IPS-15b (cell line): ENCODE measurements at regions not wholly inside any gene's neighbourhood (a gene's known extent, or its start where the extent isn't known, plus 50 kb on each side); places are given as distances from the start of the nearest gene placed in this dataset.

Source experiments
- H3K27me3 ChIP-seq: one replicate; pipeline ENCODE4 v1.6.1; 2013; ENCODE audit warnings: low read length; ENCODE audit not compliant: control insufficient read depth, insufficient read depth
- H3K36me3 ChIP-seq: one replicate; pipeline ENCODE4 v1.6.1; 2013; ENCODE audit warnings: low read length; ENCODE audit not compliant: control insufficient read depth, insufficient read depth
- H3K4me1 ChIP-seq: one replicate; pipeline ENCODE4 v1.6.1; 2013; ENCODE audit warnings: mild to moderate bottlenecking, low read length; ENCODE audit not compliant: control insufficient read depth, insufficient read depth
- H3K4me3 ChIP-seq: one replicate; pipeline ENCODE4 v1.5.1; 2013; ENCODE audit warnings: low read depth, low read length
- H3K9ac ChIP-seq: one replicate; pipeline ENCODE4 v1.6.1; 2013; ENCODE audit warnings: low read depth, mild to moderate bottlenecking, low read length
- H3K9me3 ChIP-seq: one replicate; pipeline ENCODE4 v1.6.1; 2013; ENCODE audit warnings: mild to moderate bottlenecking, low read length; ENCODE audit not compliant: control insufficient read depth, insufficient read depth

DNA sequence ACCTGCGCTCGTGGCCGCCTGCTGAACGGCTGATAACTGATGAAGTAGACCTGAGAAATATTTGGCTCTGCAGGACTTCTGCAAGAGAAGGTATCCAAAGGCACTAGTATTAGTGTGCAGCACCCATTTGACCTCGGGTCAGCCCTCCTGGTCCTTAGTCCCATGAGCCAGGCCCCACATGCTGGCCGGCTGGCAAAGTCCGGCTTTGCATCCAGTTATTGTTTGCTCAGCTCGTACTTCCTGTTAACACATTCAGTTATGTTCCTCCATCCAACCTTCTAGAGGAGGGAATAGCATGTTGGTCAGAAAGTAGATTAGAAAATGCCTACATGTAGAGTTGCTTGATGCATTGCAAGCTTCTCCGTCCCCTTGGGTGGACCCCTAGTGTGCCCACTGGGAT, 385.7 kb upstream of the RGMA start:
- no peaks in the 10 kb centered on the region for H3K9me3 ChIP-seq
- H3K36me3 ChIP-seq, result no peaks in the 10 kb centered on the region
- H3K9ac ChIP-seq, result no peak overlapping the region
- H3K27me3 ChIP-seq, result peaks cover 2% of the 10 kb centered on the region
- H3K4me3 ChIP-seq, result no peak overlapping the region
- H3K4me1 ChIP-seq, result peaks cover 18% of the 10 kb centered on the region

DNA sequence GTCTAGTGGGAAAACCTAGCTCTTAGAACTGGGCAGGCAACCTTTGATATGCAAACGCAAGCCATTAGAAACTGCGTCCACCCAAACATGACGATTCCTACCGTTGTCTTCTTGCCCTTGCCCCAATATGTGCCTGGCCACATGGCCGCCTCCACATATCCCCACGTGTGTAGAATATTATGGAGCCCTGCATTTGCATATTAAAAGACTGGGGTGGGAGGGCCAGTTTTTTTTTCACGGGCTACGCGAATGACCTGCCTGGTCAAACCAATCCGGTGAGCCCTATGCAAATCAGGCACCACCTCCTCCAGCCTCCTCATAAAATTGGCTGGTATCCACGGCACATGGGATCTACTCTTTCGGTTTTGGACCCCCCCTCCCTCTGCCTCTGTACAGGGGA, 381.0 kb upstream of the RGMA start:
- no peaks in the 10 kb centered on the region for H3K36me3 ChIP-seq
- H3K4me3 ChIP-seq, result no peak overlapping the region
- H3K4me1 ChIP-seq, result peaks cover 13% of the 10 kb centered on the region
- peaks cover 2% of the 10 kb centered on the region for H3K27me3 ChIP-seq
- H3K9me3 ChIP-seq, result no peaks in the 10 kb centered on the region
- H3K9ac ChIP-seq, result no peak overlapping the region

DNA sequence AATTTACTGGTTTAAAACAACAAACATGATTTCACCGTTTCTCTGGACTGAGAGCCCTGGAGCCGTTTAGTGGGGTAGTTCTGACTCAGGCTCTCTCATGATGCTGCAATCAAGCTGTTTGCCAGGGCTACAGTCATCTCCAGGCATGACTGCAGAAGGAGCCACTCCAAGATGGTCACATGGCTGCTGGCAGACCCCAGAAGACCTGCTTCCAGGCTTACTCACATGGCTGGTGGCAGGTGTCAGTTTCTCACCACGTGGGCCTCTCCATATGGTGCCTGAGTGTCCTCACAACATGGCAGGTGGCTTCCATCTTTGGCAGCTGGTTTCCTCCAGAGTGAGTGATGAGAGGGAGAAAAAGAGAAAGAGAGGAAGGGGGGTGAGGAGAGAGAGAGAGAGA, 378.3 kb upstream of the RGMA start:
- Histone ChIP-seq H3K9me3 (no peaks in the 10 kb centered on the region), H3K36me3 (no peaks in the 10 kb centered on the region), H3K4me1 (peaks cover 12% of the 10 kb centered on the region), H3K9ac (no peak overlapping the region), H3K27me3 (peaks cover 2% of the 10 kb centered on the region), H3K4me3 (no peak overlapping the region)

GRCh38 chr15:93466380-93466779, 377.4 kb upstream of the RGMA start:
- H3K36me3 ChIP-seq, result no peaks in the 10 kb centered on the region
- H3K4me1 ChIP-seq, result peaks cover 11% of the 10 kb centered on the region
- peaks cover 2% of the 10 kb centered on the region for H3K27me3 ChIP-seq
- no peaks in the 10 kb centered on the region for H3K9me3 ChIP-seq
- no peak overlapping the region for H3K4me3 ChIP-seq
- no peak overlapping the region for H3K9ac ChIP-seq

DNA sequence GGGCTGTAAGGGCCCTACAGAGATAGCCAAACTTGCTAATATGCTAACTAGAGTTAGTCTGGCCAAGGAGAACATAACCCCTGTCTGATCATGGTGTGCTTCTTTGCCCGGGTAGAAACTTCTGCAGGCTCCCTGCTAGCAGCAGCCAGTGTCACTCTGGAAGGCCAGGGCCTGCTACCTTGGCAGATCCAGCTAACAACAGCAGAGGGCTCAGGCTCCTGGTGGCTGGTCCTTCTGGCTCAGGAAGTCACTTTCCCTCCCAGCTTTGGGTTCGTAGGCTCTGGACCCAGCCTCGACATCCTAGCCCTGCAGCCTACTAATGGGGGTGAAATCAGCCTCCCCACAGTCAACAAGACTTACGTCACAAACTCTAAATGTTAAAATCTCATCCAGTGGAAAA, 373.7 kb upstream of the RGMA start:
- Histone ChIP-seq H3K9ac (no peak overlapping the region), H3K9me3 (no peaks in the 10 kb centered on the region), H3K4me1 (peaks cover 4% of the 10 kb centered on the region), H3K27me3 (peaks cover 2% of the 10 kb centered on the region), H3K36me3 (no peaks in the 10 kb centered on the region), H3K4me3 (no peak overlapping the region)

- H3K9ac ChIP-seq, result no peak overlapping the region
- no peaks in the 10 kb centered on the region for H3K36me3 ChIP-seq
- H3K4me1 ChIP-seq, result peaks cover 4% of the 10 kb centered on the region
- H3K4me3 ChIP-seq, result no peak overlapping the region
- H3K27me3 ChIP-seq, result no peaks in the 10 kb centered on the region
- H3K9me3 ChIP-seq, result no peaks in the 10 kb centered on the region
Measured at GRCh38 chr15:93460717-93461116, 371.7 kb upstream of the RGMA start.

- Histone ChIP-seq H3K9ac (no peak overlapping the region), H3K4me3 (no peak overlapping the region), H3K9me3 (no peaks in the 10 kb centered on the region), H3K36me3 (no peaks in the 10 kb centered on the region), H3K27me3 (no peaks in the 10 kb centered on the region), H3K4me1 (peaks cover 4% of the 10 kb centered on the region)
Measured at GRCh38 chr15:93459396-93459795, 370.4 kb upstream of the RGMA start.

DNA sequence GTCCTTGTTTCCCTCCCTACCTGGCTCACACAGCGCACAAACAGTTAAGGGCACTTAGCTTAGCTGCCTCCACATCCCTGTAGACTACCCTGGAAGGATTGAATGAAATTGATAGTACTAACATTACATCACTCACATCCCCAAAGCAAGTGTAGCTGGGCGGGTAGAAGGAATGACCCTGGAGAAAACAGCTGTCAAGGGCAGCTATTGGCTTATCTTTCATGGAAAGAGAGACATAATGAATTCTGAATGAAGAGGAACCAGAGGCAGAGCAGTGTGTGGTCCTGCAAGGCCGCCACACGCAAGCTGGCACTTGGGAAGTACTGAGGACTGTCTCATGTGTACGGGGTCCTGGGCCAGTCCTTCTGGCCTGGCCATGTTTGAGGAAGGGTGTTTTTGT, 369.6 kb upstream of the RGMA start:
- H3K36me3 ChIP-seq, result no peaks in the 10 kb centered on the region
- no peak overlapping the region for H3K9ac ChIP-seq
- no peaks in the 10 kb centered on the region for H3K9me3 ChIP-seq
- no peak overlapping the region for H3K4me3 ChIP-seq
- peaks cover 4% of the 10 kb centered on the region for H3K4me1 ChIP-seq
- H3K27me3 ChIP-seq, result no peaks in the 10 kb centered on the region

GRCh38 chr15:93454788-93455187, 365.8 kb upstream of the RGMA start:
- Histone ChIP-seq H3K4me3 (no peak overlapping the region), H3K4me1 (peaks cover 26% of the 10 kb centered on the region), H3K9ac (no peak overlapping the region), H3K36me3 (no peaks in the 10 kb centered on the region), H3K27me3 (no peaks in the 10 kb centered on the region), H3K9me3 (no peaks in the 10 kb centered on the region)

DNA sequence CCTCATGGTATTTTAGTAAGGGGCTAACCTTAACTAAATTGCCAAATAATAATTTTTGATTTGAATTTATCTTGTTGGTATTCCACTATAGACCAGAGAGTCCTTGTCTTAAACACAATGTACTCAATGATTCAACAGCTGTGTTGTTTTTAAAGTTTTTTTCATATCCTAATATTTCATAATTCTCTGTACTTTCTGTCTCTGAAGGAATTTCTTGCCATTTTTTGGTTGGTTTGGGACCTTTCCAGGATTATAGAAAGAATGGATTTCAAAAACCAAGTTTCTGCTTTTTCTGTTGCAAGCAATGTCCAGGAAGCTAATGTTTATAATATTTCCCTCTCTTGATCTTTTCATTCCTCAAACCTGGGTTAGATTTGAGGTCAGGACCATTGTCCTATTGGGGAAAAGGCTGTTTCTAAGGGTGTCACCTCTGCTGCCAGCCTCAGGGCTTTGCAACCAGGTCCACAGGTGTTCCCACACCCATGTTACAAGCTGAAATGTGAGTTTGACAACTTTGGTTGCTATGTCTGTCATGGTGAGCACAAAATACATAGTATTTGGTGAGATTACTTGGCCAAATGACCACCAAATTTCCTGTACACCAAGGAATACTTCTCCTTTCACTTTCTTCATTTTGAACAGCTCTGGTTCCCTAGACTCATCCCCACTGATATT, 363.7 kb upstream of the RGMA start:
- peaks cover 26% of the 10 kb centered on the region for H3K4me1 ChIP-seq
- H3K9me3 ChIP-seq, result no peaks in the 10 kb centered on the region
- H3K9ac ChIP-seq, result no peak overlapping the region
- no peak overlapping the region for H3K4me3 ChIP-seq
- no peaks in the 10 kb centered on the region for H3K36me3 ChIP-seq
- H3K27me3 ChIP-seq, result no peaks in the 10 kb centered on the region

DNA sequence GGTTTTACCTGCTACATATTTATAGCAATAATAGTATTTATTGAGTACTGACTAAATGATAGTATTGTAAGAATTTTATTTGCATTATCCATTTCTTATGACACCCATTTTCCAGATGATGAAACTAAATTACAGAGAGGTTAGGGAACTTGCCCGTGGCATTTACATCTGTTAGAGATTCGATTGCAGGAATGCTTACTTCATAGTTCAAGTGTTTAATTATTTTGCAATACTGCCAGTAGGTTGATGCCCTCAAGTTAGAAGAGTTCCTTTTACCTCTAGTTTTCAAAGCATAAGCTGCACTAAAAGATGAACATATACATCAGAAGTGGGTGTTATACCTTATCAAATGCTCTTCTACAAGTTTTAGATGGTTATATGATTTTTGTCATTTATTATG, 362.8 kb upstream of the RGMA start:
- no peaks in the 10 kb centered on the region for H3K27me3 ChIP-seq
- peaks cover 26% of the 10 kb centered on the region for H3K4me1 ChIP-seq
- H3K9ac ChIP-seq, result no peak overlapping the region
- H3K4me3 ChIP-seq, result no peak overlapping the region
- no peaks in the 10 kb centered on the region for H3K9me3 ChIP-seq
- H3K36me3 ChIP-seq, result no peaks in the 10 kb centered on the region

DNA sequence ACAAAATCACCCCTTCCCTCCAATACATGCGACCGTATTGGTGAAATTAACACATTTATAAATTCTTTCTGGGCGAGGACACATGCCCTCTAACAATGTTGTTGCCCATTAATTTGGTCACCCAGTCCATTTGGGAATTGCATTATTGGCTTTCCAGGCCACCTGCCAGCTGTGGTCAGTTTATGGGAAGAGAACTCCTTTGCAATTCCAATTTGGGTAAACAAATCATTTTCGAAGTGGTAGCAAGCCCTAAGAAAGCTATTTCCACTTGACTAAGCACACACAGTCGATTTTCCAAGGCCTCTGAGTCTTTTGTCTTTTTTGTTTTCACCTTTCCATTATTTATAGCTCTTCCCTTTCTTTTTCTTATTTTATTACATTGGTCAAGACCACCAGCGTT, 362.3 kb upstream of the RGMA start:
- Histone ChIP-seq H3K9me3 (no peaks in the 10 kb centered on the region), H3K4me3 (no peak overlapping the region), H3K27me3 (no peaks in the 10 kb centered on the region), H3K36me3 (no peaks in the 10 kb centered on the region), H3K9ac (no peak overlapping the region), H3K4me1 (peaks cover 24% of the 10 kb centered on the region)
